Suppressor macrophage (primary cell): ENCODE measurements at regions not wholly inside any gene's neighbourhood (a gene's known extent, or its start where the extent isn't known, plus 50 kb on each side); places are given as distances from the start of the nearest gene placed in this dataset.
"Not testable (repeated sequence)": the region's sequence is repeated elsewhere in the genome, so short reads cannot be mapped to it uniquely, and the experiment has no call there.

Experiments used
- DNase-seq, 4 experiments: peaks; one replicate each; pipeline ENCODE4 v3.0.0-alpha.2; 2020 to 2022

DNA sequence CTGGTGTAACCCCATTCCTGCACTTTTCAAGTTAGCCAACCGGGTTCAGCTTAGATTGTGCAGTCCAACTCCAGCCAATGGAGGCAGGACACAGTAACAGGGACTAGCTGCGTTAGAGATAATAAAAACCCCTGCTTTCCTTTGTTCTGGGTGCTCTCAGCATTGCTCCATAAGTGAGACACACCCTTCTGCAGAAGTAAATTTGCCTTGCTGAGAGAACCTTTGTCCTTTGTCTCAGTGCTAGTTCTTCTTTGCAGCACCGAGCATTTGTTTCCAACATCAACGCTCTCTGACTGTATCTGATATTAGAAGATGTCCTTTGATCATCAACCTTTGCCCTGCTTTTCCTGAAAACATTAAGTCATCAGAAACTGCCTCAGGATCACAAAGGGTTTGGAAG, 169.5 kb upstream of the OR13F1 start:
- no peak for DNase-seq

DNA sequence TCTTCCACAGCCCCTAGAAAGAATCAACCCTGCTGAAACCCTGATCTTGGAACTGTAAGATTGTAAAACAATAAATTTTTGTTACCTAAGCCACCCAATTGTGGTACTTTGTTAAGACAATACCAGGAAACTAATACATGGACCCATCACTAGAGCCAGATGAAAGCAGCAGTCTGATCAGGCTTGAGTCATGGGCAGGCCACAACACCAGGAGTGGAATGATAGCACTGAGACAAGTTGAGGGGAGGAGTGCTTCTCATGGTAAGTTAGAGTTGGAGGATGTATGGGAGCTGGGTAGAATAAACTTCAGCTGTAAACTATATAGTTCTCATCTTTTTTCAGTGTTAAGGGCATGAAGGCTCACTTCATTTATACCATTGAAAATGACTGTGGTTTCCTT, 164.4 kb upstream of the OR13F1 start:
- DNase-seq, result no peak

DNA sequence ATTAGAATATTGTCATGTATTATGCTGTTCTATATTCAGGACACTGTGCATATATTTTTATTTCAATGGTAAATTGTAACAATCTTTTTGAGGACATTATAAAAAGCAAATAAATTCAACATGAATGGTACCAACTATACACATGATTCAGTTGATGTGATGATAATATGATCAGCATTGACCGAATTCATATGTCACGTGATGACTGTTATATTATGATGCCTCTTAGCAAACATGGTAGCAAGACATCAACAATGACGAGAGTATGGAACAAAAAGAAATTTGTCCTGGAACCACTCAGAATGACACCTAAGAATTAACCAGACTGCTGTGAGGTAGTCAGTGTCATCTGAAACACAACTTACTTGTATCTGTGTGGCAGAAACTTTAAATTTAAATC, 161.5 kb upstream of the OR13F1 start:
- DNase-seq, result no peak

DNA sequence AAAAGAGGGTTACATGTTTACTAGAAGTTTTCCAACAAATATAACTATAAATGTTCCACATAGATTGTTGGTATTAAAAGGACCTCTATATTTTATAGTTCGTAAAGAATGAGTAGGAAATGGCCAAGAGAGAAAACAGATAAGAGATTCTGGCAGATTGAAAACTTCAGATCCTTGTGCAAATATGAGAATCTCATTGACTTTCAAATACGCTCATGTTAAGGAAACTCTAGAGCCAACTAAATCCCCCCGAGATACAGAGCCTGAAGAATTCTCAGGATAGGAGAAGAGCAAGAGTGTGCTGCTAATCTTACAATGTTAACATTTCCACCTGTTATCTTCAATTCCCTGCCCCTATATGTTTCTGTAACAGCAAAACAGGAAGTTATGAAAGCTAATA, 159.0 kb upstream of the OR13F1 start:
- DNase-seq, result no peak

DNA sequence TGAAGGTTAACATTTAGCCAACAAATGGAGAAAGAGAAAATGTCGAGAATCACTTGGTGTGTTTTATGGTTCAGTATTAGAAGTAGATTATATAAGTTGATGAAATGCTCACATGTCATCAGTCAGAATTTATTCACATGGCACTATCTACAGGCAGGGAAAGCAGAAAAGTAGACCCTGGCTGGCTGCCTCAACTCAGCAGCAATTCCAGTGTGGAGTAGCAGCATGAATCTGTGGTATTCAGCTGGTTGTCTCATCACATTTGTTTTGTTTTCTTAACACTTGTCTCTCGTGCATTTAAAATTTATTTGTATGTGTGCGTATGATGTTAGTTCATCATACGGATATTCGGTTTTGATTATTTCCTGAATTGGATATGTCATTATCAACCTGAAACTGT, 153.5 kb upstream of the OR13F1 start:
- DNase-seq, result no peak

DNA sequence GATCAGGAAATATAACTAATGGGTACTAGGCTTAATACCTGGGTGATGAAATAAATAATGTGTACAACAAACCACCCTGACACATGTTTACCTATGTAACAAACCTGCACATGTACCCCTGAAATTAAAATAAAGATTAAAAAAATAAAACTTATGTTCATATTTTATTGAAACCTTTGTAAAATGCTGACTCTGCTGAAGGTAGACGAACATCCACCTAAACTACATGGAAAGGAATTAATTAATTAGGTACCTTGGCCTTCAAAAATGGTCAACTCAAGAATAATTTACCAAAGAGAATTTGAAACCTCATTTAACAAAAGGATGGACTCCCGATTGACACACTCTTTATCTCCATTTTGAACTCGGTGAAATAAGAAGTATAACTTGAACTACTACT, 152.3 kb upstream of the OR13F1 start:
- no peak for DNase-seq

DNA sequence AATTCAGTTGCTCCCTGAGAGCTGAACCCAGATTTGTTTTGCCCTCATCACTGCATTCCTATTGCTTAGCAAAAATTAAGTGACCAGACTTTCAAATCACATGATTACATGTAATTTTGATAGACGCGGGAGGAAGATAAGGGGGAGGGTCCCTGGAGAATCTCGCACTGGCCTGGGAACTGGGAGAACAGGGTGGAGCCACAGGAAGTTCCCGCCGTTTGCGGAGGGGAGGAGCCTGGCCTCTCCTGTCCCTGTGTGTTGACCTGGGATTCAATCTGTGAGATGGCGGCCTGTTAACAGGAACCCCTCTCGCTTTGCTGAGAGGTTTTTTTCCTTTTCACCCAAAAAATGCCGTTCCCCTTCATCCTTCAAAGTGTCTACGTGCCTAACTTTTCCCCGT, 142.9 kb upstream of the OR13F1 start:
- DNase-seq, result no peak

DNA sequence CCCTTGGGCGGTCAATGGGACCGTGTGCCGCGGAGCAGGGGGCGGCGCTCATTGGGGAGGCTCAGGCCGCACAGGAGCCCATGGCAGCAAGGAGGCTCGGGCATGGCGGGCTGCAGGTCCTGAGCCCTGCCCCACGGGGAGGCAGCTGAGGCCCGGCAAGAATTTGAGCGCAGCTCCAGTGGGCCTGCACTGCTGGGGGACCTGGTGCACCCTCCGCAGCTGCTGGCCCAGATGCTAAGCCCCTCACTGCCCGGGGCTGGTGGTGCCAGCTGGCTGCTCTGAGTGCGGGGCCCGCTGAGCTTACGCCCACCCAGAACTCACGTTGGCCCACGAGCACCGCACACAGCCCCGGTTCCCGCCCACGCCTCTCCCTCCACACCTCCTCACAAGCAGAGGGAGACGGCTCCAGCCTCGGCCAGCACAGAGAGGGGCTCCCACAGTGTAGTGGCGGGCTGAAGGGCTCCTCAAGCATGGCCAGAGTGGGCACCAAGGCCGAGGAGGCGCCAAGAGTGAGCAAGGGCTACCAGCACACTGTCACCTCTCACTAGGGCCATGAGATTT, 141.1 kb upstream of the OR13F1 start:
- no peak for DNase-seq

DNA sequence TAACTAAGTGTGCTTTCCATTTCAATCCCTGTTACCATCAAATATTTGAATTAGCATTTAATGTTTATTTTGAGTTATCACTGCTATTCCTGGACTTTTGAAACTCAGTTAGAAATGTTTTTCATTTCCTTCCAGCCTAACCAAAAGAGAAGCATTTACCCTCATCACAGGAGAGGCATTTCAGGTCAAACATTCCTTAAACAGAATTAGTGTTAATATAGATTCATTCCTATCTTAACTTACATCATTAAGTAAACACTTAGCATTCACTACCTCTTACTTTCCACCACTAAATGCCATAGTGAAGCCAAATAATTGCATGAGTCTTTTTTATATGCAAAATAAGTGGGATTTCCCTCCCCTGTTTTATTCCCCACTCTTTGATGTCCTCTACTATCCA, 136.6 kb upstream of the OR13F1 start:
- no peak for DNase-seq

DNA sequence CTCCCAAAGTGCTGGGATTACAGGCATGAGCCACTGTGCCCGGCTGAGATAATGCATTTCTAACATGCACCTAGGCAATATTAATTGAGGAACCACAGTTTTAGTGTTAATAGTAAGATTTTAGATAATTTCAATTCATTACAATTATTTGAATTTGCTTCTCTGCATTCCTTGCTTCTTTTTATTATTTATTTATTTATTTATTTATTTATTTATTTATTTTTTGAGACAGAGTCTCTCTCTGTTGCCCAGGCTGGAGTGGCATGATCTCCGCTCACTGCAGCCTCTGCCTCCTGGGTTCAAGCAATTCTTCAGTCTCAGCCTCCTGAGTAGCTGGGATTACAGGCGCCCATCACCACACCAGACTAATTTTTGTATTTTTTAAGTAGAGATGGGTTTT, 135.7 kb upstream of the OR13F1 start:
- not testable (repeated sequence) for DNase-seq

DNA sequence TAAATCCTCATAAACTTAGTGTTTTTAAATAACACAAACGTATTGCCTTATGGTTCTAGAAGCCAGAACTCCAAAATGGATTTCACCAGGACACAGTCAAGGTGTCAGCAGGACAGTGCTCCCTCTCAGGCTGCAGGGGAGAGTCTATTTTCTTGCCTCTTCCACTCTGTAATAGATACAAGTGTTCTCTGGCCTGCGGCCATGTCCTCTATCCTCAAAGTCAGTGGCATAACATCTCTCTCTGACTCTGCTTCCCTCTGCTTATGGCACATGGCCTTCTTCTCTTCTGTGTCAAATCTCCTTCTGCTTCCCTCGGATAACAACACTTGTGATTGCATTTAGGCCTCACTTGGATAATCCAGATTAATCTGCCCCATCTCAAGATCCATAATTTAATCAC, 129.4 kb upstream of the OR13F1 start:
- no peak for DNase-seq

DNA sequence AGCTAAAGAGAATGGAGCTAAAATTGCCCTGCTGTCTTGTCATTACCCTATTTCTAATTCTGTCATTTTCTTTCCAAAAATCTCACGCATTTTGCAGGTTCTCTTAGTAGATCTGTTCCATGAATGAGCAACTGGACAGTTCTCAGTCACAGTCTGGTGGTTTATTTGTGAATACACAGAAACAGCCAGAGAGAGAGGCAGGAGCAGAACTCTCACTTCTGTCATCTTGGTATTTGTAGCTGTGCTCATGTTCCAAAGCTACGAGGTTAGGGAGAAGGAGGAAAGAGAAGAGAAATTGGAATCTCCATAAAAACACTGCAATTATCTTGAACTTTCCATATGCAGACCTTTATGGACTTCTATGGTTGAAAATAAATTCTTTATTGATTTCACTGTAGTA, 118.0 kb upstream of the OR13F1 start:
- DNase-seq, result no peak

DNA sequence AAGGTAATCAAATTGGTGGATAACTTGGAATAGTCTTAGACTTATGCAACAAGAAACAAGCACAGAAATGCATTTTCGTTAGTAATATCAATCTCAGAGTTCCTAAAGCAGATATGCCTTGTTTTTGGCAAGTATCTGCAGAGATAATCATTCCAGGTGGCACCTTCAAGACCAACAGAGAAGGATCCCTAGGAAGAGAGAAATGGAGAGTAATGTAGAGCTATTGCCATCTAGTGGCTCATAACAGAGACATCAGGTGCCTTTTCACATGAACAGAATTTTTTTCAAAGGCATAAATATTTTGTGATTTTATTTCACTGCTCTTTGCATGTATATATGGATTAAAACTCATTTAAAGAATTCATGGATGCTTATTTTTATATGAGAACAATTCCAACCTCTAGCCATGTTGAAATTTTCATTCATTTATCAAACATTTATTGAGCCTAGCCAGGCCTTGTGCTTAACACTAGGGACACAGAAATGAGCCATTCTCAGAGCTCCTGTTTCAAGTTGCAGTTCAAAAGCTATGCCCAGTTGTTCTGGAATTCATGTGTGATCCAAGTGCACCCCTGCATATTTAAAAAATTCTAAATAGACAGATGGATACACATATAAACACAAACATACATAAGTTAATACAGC, 117.5 kb upstream of the OR13F1 start:
- DNase-seq, result peak in 3 of 4 experiments; percentile 6 to 29 (median 20)

DNA sequence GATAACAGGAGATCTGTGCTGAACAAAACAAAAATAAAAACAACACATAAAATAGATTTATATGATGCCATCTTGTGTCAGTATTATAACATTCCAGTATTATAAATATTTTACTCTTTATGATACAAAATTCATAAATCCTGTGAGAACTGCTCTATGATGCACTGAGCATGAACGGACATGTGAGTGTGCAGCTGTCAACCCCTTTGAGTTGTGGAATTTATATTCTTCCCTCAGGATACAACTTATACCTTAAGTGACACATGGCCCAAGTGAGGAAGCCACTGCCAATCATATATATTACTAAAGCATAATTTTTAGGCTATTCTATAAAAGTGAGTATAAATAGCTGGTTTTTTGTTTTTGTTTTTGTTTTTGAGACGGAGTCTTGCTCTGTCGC, 116.0 kb upstream of the OR13F1 start:
- DNase-seq, result no peak

DNA sequence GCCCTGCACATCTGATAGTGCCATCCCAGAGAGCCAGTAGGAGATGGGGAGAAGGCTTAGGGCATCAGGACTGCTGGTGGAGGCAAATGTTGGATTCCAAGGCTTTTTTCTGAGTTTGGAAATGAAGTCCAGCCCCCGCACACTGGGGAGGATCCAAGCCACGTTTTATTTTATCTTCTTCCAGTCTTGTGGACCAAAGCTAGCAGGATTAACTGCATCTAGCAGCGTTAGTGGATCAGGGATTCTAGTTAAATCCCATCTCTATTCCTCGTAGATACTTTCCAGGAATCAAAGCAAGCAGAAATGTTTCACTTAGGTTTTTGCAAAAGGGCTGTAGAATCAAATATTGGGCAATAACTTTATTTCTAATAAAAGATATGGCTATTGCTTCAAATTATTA, 114.7 kb upstream of the OR13F1 start:
- DNase-seq, result no peak

DNA sequence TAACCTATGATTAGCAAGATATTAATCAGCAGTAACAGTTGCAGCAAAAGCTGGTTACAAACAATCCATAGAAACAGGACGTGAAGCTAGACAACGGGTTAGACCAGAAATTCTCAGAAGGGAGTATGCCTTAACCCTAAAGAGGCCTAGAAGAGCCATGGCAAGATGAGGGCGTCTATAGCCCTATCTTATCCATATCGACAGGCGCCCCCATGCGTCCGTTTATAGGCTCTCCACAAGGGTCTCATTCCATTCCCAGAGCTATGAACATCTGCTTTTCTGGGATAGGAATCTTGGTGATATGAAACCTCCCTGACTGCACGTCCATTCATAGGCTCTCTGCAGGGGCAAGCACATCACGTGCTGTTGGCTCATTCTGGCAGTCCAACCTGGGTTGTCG, 109.2 kb upstream of the OR13F1 start:
- DNase-seq, result not testable (repeated sequence)

DNA sequence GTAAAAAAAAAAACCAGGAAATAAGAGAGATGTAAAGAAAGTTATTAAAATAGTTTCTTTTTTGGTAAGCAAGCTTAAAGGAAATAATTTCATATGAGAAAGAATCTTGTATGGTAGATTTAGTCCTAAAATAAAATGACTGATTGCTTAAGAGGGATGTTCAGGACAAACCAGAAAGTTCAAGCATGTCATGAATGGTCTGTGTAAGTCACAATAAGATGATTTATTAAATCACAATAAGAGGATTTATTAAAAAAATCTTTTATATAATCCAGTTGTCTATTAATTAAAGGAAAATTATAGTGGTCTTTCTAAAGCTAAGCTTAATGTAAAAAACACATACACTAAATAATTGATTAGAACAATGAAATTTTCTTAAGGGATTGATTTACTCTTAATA, 91.8 kb upstream of the OR13F1 start:
- DNase-seq, result no peak

DNA sequence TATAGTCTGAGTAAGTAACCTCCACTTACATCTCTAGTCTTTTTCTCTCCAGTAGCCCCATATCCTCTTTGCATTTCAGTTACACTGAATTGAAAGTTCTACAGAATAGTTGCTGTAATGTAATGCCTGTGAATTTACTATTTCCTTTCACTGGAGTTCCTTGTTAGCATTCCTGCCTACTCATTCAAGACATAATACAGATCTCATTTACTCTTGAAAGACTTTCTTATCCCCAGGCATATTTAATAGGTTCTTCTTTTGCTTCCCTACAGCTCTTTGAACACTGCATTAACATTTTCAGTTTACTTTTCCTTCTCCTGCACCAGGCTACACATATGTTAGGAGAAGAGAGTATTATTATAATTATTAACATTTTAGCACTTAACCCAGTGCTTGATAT, 87.6 kb upstream of the OR13F1 start:
- DNase-seq, result no peak

DNA sequence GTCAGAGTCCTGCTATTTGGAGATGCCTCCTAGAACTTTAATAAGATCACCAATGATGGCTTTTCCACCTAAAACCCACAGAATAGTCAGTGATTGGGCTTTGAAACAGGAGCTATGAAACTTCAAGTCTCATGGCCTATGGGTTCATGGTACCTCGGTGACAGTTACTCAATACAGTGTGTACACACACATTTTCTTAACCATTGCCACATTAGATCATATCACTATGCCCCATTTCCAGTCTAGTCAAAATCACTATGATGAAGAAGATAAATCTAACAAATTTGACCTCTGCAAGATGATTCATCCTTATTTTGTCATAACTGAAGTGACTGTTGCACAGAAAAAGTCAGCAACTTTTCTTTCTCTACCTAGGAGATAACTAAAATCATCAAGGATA, 86.8 kb upstream of the OR13F1 start:
- DNase-seq, result no peak

DNA sequence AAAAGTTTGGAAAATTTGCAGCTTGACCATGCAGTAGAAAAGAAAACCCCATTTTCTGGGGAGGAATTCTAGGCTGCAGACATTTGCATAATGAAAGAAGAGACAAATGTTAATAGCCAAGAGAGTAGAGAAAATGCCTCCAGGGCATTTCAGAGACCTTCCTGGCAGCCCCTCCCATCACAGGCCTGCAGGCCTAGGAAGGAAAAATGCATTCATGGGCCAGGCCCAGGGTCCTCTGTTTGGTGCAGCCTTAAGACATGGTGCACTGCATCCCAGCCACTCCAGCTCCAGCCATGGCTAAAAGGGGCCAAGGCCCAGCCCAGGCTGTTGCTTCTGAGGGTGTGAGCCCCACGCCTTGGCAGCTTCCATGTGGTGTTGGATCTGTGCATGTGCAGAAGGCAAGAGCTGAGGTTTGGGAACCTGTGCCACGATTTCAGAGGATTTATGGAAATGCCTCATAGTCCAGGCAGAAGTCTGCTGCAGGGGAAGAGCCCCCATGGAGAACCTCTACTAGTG, 75.0 kb upstream of the OR13F1 start:
- DNase-seq, result no peak

DNA sequence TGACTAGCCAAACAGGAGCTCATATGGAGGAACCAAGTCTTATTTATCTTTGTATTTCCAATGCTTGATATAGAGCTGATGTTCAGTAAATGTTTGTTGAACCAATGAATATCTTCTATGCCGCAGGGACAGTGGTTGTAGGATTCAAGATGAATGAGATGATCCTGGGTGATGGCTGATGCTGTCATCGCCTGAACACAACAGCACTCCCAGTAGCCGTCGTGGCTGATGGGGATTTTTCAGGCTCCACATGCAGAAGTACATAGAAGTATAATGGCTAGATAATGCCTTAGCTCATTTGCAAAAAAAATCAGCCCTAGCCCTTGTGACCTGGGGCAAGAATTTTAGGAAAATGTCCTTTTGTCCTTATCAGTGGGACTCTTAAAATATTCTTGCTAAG, 69.0 kb upstream of the OR13F1 start:
- no peak for DNase-seq

DNA sequence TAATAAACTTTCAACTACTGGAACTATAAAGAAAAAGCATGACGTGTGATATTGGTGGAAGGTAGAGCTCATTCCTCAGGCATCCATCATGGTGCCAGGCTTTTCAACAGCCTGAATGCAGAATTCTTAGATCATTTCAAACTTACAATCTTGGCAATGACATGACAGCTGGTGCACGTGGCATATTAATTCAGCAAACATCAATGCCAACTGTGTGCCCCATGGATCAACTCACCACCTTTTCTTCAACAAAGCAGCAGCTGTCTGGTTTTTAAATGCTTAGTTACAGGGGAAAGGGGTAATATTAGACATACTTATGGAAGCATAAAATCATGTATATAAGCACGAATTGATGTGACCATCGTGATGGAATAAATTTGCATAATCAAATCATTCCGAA, 56.0 kb upstream of the OR13F1 start:
- DNase-seq, result no peak
